T47D (cell line): ENCODE measurements at regions not wholly inside any gene's neighbourhood (a gene's known extent, or its start where the extent isn't known, plus 50 kb on each side); places are given as distances from the start of the nearest gene placed in this dataset.

Experiments
- DNase-seq, 2 experiments: peaks; one replicate each; pipeline versions ENCODE4 v3.0.0 to v3.0.0-alpha.2; 2011 to 2012; ENCODE audit warnings: low read depth in 1 of 2, low spot score in 1 of 2
- JUND ChIP-seq: IDR thresholded peaks from 2 replicates; pipeline ENCODE4 v1.6.1; 2012; ENCODE audit warnings: low read depth
- in situ Hi-C: cut with HindIII; loops from 2 replicates; pipeline ENCODE4 v1.10.0; 2016; ENCODE audit warnings: low sequenced_read_pairs, low pct_unique_long_range_greater_than_20kb

- no peak for DNase-seq
- no peak for TF ChIP-seq JUND
- in situ Hi-C loops, result no loop called here
Observed at GRCh38 chr1:72649991-72650390, 367.7 kb upstream of the NEGR1 start.

- in situ Hi-C loops, result no loop called here
- DNase-seq, result no peak
- no peak for TF ChIP-seq JUND
Observed at GRCh38 chr1:72649211-72649888, 367.0 kb upstream of the NEGR1 start.

- no peak for TF ChIP-seq JUND
- in situ Hi-C loops, result no loop called here
- DNase-seq, result no peak
Observed at GRCh38 chr1:72648465-72648864, 366.1 kb upstream of the NEGR1 start.

- no peak for DNase-seq
- in situ Hi-C loops, result no loop called here
- no peak for TF ChIP-seq JUND
Observed at GRCh38 chr1:72643142-72643541, 360.8 kb upstream of the NEGR1 start.

GRCh38 chr1:72637593-72637992 lies 355.3 kb upstream of the NEGR1 start:
- in situ Hi-C loops, result no loop called here
- DNase-seq, result no peak
- no peak for TF ChIP-seq JUND

GRCh38 chr1:72636631-72637030 lies 354.3 kb upstream of the NEGR1 start:
- in situ Hi-C loops, result no loop called here
- DNase-seq, result no peak
- TF ChIP-seq JUND, result no peak

GRCh38 chr1:72635719-72636118 lies 353.4 kb upstream of the NEGR1 start:
- DNase-seq, result peak in 1 of 2 experiments; percentile 40
- TF ChIP-seq JUND, result no peak
- in situ Hi-C loops, result no loop called here

GRCh38 chr1:72634946-72635345 lies 352.6 kb upstream of the NEGR1 start:
- TF ChIP-seq JUND, result no peak

GRCh38 chr1:72631449-72631848 lies 349.1 kb upstream of the NEGR1 start:
- in situ Hi-C loops, result no loop called here
- no peak for TF ChIP-seq JUND
- DNase-seq, result no peak

More at GRCh38 chr1:72634946-72635345, 352.6 kb upstream of the NEGR1 start:
- in situ Hi-C loops, result no loop called here
- DNase-seq, result no peak

- peak; percentile 3 to 77 for DNase-seq
- TF ChIP-seq JUND, result no peak
- in situ Hi-C loops, result no loop called here
Observed at GRCh38 chr1:72623299-72623708, 341.0 kb upstream of the NEGR1 start.

GRCh38 chr1:72620453-72620852 lies 338.1 kb upstream of the NEGR1 start:
- no peak for TF ChIP-seq JUND
- in situ Hi-C loops, result no loop called here

GRCh38 chr1:72606216-72606810 lies 324.0 kb upstream of the NEGR1 start:
- DNase-seq, result no peak
- TF ChIP-seq JUND, result no peak
- in situ Hi-C loops, result no loop called here

More at GRCh38 chr1:72620453-72620852, 338.1 kb upstream of the NEGR1 start:
- no peak for DNase-seq

GRCh38 chr1:72601035-72601674 lies 318.8 kb upstream of the NEGR1 start:
- no peak for DNase-seq
- TF ChIP-seq JUND, result no peak
- in situ Hi-C loops, result no loop called here
